C4-2B (cell line): ENCODE measurements at regions not wholly inside any gene's neighbourhood (a gene's known extent, or its start where the extent isn't known, plus 50 kb on each side); places are given as distances from the start of the nearest gene placed in this dataset.
"Not testable (repeated sequence)": the region's sequence is repeated elsewhere in the genome, so short reads cannot be mapped to it uniquely, and the experiment has no call there.

ENCODE experiments used
- ZFX ChIP-seq: fragments of 450-650 bp; IDR thresholded peaks from 2 replicates; pipeline ENCODE4 v1.6.1; 2017
- TF ChIP-seq, protein P1 (sequence below): fragments of 450-650 bp; conservative IDR thresholded peaks from 2 replicates; pipeline ENCODE4 v1.5.1; 2017; ENCODE audit warnings: mild to moderate bottlenecking

- TF ChIP-seq, protein P1, sequence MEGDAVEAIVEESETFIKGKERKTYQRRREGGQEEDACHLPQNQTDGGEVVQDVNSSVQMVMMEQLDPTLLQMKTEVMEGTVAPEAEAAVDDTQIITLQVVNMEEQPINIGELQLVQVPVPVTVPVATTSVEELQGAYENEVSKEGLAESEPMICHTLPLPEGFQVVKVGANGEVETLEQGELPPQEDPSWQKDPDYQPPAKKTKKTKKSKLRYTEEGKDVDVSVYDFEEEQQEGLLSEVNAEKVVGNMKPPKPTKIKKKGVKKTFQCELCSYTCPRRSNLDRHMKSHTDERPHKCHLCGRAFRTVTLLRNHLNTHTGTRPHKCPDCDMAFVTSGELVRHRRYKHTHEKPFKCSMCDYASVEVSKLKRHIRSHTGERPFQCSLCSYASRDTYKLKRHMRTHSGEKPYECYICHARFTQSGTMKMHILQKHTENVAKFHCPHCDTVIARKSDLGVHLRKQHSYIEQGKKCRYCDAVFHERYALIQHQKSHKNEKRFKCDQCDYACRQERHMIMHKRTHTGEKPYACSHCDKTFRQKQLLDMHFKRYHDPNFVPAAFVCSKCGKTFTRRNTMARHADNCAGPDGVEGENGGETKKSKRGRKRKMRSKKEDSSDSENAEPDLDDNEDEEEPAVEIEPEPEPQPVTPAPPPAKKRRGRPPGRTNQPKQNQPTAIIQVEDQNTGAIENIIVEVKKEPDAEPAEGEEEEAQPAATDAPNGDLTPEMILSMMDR, result not testable (repeated sequence)
- not testable (repeated sequence) for TF ChIP-seq ZFX
Measured at GRCh38 chr10:90118567-90118966, 417.2 kb downstream of the KIF20B start.
